Subcutaneous abdominal adipose tissue (tissue), 5 donors: ENCODE measurements at regions not wholly inside any gene's neighbourhood (a gene's known extent, or its start where the extent isn't known, plus 50 kb on each side); places are given as distances from the start of the nearest gene placed in this dataset.

Source experiments
- H3K27ac ChIP-seq: one replicate; pipeline ENCODE4 v1.7.0; 2013; ENCODE audit warnings: low read depth, mild to moderate bottlenecking, inconsistent platforms, low read length, moderate library complexity
- H3K27me3 ChIP-seq, 5 donors: one replicate each; pipeline ENCODE4 v1.7.0; 2013; ENCODE audit warnings: low read length in 5 of 5, inconsistent platforms in 1 of 5; ENCODE audit not compliant: control insufficient read depth in 5 of 5, insufficient read depth in 4 of 5
- H3K36me3 ChIP-seq, 5 donors: one replicate each; pipeline ENCODE4 v1.7.0; 2013; ENCODE audit warnings: low read length in 5 of 5; ENCODE audit not compliant: control insufficient read depth in 5 of 5, insufficient read depth in 5 of 5
- H3K4me1 ChIP-seq, 5 donors: one replicate each; pipeline ENCODE4 v1.7.0; 2013; ENCODE audit warnings: low read length in 5 of 5, mild to moderate bottlenecking in 3 of 5, moderate library complexity in 1 of 5; ENCODE audit not compliant: control insufficient read depth in 5 of 5, insufficient read depth in 5 of 5
- H3K4me3 ChIP-seq, 5 donors: one replicate each; pipeline ENCODE4 v1.7.0; 2013; ENCODE audit warnings: low read length in 5 of 5, low read depth in 1 of 5
- H3K9ac ChIP-seq, 5 donors: one replicate each; pipeline ENCODE4 v1.7.0; 2013; ENCODE audit warnings: low read length in 5 of 5, mild to moderate bottlenecking in 4 of 5, moderate library complexity in 3 of 5
- H3K9me3 ChIP-seq, 5 donors: one replicate each; pipeline ENCODE4 v1.7.0; 2013; ENCODE audit warnings: low read length in 5 of 5; ENCODE audit not compliant: control insufficient read depth in 5 of 5
- donor health status: healthy.
- donor health status: healthy.
- donor health status: healthy.
- donor health status: healthy.
- donor health status: healthy.

DNA sequence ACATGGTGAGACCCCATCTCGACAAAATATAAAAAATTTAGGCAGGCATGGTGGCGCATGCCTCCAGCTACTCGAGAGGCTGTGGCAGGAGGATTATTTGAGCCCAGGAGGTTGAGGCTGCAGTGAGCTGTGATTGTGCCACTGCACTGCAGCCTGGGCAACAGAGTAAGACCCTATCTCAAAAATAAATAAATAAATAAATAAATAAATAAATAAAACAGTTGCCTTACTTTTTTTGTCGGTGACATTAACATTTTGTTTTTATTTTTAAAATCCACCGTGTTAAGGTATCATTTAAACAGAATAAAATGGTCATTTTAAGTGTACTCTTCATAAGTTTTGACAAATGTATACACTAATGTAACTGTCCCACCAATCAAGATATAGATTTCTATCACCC, 57.0 kb downstream of the RASL11A start:
- Histone ChIP-seq H3K9ac (no peak overlapping the region), H3K9me3 (peaks cover 0 to 4% (median 0%) of the 10 kb centered on the region in 5 donors), H3K27ac (no peak overlapping the region), H3K27me3 (peaks cover 0 to 2% (median 0%) of the 10 kb centered on the region in 5 donors), H3K4me1 (no peaks in the 10 kb centered on the region), H3K36me3 (no peaks in the 10 kb centered on the region), H3K4me3 (no peak overlapping the region)

DNA sequence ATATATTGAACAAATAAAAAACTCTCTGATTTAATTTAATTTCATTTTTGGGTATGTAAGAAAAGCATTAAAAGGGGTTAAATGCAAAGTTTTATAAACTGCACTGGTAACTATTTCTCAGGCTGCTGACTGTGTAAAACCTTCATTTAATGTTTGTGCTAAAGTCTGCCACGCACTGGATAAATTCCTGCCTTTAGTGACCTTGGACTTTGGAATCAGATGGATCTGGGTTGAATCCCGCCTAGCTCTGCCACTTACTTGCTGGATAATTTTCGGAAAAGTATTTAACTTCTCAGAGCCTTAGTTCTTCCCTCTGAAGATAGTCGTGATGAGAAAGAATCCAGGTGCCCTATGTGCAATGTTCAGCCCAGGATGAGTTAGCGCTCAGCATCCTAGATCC, 58.6 kb downstream of the RASL11A start:
- no peak overlapping the region for H3K9ac ChIP-seq
- H3K27me3 ChIP-seq = peaks cover 0 to 2% (median 0%) of the 10 kb centered on the region in 5 donors
- H3K4me1 ChIP-seq = no peaks in the 10 kb centered on the region
- no peaks in the 10 kb centered on the region for H3K9me3 ChIP-seq
- no peak overlapping the region for H3K27ac ChIP-seq
- H3K36me3 ChIP-seq = no peaks in the 10 kb centered on the region
- no peak overlapping the region for H3K4me3 ChIP-seq

DNA sequence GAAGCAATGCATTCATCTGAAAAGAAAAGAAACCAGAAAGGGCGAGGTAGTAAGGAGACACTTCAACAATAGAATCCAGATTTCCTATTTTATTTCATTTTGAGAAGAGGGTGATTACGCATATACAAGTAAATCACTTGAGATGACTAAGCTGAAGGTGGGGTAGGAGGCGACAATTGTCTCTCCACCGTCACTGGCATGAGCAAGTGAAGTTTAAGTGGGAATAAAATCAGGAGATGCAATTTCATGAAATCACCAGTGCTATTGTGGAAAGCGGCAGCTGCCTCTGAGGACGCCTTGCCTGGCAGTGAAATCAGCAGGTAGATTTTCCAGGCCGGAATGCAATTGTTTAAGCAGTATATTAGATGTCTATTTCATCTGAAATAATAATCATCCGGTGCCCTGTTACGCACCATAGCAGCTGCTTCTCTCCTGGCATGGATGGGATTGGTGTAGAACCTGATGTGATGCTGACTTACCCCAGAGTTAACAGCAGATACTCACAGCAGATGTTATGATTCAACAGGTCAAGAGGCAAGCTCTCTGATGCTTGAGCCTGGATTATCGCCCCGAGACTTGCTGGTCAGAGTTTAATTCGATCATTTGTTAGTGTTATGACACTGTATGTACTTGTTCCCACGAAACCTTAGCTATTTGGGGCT, 64.3 kb downstream of the RASL11A start:
- Histone ChIP-seq H3K36me3 (no peaks in the 10 kb centered on the region), H3K9me3 (no peaks in the 10 kb centered on the region), H3K4me1 (no peaks in the 10 kb centered on the region), H3K9ac (no peak overlapping the region), H3K27ac (no peak overlapping the region), H3K27me3 (peaks cover 0 to 16% (median 3%) of the 10 kb centered on the region in 5 donors), H3K4me3 (no peak overlapping the region)

DNA sequence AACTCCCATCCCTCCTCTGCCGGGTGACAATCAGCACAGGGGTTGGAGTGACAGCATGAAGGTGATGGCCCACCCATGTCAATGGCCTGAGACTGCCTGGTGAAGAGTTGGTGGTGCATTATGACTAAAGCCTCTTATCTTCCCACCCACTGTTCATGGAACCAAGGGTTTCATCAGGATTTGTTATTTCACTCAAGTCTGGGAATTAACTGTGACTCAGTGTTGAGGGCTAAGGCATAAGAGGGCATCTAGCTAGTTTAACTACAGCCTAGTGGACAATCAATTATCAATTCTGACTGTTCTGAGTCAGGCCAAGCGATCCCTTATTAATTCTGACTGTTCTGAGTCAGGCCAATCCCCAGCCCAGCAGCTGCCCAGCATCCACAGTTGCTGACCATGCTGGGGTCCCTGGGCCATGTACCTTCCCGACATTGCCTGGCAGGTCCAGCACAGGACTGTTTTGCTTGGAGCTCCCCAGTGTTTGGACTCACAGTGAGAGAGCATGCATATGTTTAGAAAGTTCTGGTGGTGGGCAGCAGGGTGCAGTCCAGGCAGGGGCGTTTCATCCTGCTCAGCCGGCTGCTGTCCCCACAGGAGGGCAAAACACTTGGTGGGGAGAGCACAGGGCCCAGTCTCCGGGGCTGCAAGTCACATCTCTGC, 65.5 kb downstream of the RASL11A start:
- H3K36me3 ChIP-seq = no peaks in the 10 kb centered on the region
- no peaks in the 10 kb centered on the region for H3K9me3 ChIP-seq
- peaks cover 0 to 16% (median 3%) of the 10 kb centered on the region in 5 donors for H3K27me3 ChIP-seq
- no peak overlapping the region for H3K4me3 ChIP-seq
- H3K27ac ChIP-seq = no peak overlapping the region
- no peaks in the 10 kb centered on the region for H3K4me1 ChIP-seq
- no peak overlapping the region for H3K9ac ChIP-seq

DNA sequence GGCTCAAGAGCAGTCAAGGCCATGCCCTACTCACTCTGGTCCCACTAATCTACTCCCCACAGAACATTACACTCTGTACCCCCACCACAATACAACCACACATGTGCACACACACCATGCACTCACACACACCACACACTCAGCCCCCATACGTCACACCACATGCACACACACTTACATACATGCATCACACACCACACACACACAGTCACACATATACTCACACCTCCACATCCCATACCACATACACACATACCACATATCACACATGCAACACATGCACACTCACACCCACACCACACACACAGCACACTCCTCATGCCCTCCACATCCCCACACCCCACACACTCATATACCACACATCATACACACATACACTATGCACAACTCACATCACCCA, 67.6 kb downstream of the RASL11A start:
- H3K27ac ChIP-seq = no peak overlapping the region
- no peaks in the 10 kb centered on the region for H3K36me3 ChIP-seq
- H3K9me3 ChIP-seq = no peaks in the 10 kb centered on the region
- no peak overlapping the region for H3K9ac ChIP-seq
- peaks cover 0 to 16% (median 3%) of the 10 kb centered on the region in 5 donors for H3K27me3 ChIP-seq
- H3K4me3 ChIP-seq = no peak overlapping the region
- no peaks in the 10 kb centered on the region for H3K4me1 ChIP-seq

DNA sequence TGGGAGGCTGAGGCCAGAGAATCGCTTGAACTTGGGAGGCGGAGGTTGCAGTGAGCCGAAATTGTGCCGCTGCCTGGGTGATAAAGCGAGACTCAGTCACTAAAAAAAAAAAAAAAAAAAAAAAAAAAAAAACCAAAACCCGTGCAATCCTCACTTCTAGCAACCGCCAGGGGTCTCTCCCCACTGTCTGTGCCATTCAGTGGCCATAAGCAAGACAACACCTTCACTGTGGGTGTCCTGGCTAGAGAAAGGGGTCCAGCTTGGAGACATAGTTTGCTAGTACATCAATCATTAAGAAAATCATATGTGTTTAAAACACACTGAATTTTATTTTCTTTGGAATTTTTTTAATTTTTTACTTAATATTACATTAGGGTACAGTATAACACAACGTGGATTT, 68.2 kb downstream of the RASL11A start:
- Histone ChIP-seq H3K27me3 (peaks cover 0 to 16% (median 3%) of the 10 kb centered on the region in 5 donors), H3K9ac (no peak overlapping the region), H3K4me1 (no peaks in the 10 kb centered on the region), H3K27ac (no peak overlapping the region), H3K9me3 (no peaks in the 10 kb centered on the region), H3K4me3 (no peak overlapping the region), H3K36me3 (no peaks in the 10 kb centered on the region)

DNA sequence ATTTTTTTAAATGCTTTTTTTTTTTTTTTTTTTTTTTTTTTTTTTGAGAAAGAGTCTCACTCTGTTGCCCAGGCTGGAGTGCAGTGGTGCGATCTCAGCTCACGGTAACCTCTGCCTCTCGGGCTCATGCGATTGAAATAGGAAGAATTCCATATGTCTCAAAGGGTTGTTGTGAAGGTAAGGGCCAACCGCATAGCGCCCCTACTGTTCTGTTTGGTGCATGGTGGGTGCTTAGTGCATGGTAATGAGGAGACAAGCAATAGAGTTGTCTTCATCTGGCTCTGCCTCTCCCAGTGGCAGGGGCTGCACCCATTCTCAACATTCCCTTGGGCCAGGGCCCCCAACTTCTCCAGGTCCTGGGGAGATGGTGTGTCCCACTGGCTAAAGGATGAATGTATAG, 68.7 kb downstream of the RASL11A start:
- H3K9me3 ChIP-seq = no peaks in the 10 kb centered on the region
- H3K36me3 ChIP-seq = no peaks in the 10 kb centered on the region
- no peaks in the 10 kb centered on the region for H3K4me1 ChIP-seq
- H3K27me3 ChIP-seq = peaks cover 0 to 16% (median 3%) of the 10 kb centered on the region in 5 donors
- H3K27ac ChIP-seq = no peak overlapping the region
- H3K4me3 ChIP-seq = no peak overlapping the region
- H3K9ac ChIP-seq = no peak overlapping the region

DNA sequence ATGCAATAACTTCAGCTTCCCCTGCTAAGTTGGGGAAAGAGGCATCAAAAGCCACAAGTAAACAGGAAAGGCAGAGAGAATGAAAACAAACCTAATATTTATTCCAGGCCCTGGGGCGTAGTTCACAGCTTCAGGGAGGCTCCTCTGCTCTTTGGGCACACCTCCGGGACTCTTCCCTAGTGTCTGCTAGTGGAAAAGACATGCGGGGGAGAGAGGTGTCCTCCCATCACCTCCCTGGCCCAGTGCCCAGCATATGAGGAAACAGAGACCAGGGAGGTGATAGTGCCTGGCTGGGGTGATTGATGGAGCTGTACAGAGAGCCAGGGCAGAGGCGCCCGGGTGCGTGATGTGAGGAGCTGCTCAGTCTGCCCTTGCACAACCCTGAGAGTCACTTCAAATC, 71.0 kb downstream of the RASL11A start:
- Histone ChIP-seq H3K27ac (no peak overlapping the region), H3K4me1 (no peaks in the 10 kb centered on the region), H3K9me3 (no peaks in the 10 kb centered on the region), H3K27me3 (peaks cover 0 to 12% (median 3%) of the 10 kb centered on the region in 5 donors), H3K36me3 (no peaks in the 10 kb centered on the region), H3K4me3 (no peak overlapping the region), H3K9ac (no peak overlapping the region)

DNA sequence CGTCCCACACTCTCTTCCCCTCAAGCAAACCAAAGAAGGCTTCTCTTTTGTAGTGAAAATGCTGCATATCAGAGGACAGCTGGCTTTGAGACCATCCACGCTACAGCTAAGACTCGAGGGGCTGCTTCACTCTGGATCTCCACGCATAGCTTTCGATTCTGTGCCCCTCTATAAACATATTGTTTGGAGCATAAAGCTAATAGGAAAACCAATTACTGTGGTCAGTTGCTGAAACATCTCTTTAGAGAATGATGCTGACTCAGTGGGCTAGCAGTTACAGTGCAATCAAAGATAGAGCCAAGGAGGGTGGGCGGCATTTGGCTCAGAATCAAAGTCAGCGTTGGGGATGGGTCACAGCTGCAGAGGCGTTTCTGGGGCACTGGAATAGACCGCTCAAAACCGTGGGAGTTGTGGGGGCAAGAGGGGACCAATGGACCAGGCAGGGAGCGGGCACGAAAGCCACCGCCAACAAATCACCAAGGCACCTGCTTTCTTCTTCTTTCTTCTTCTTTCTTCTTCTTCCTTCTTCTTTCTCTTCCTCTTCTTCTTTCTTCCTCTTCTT, 76.7 kb downstream of the RASL11A start:
- Histone ChIP-seq H3K9ac (no peak overlapping the region), H3K9me3 (no peaks in the 10 kb centered on the region), H3K36me3 (no peaks in the 10 kb centered on the region), H3K27ac (no peak overlapping the region), H3K27me3 (peaks cover 3 to 14% (median 9%) of the 10 kb centered on the region in 5 donors), H3K4me1 (no peaks in the 10 kb centered on the region), H3K4me3 (no peak overlapping the region)

DNA sequence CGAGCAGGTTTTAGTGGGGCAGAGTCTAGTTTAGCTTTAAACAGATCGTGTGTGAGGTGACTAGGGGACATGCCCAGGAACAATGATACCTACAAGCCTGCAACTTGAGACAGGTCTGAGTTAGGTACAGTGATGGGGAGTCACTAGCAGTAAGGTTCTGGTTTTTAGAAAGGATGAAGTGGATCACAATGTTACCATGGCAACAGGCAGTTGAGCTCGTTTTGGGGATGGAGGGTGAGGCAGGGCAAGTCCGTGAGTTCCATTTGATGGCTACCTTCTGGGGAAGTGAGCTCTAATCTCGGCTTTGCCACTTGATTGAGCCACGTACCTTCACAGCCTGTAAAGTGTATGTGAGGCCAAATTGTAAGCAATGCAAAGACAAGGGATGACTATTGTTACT, 76.0 kb upstream of the GTF3A start:
- Histone ChIP-seq H3K36me3 (no peaks in the 10 kb centered on the region), H3K9ac (no peak overlapping the region), H3K4me1 (no peaks in the 10 kb centered on the region), H3K27me3 (peaks cover 3 to 17% (median 5%) of the 10 kb centered on the region in 5 donors), H3K4me3 (no peak overlapping the region), H3K9me3 (no peaks in the 10 kb centered on the region), H3K27ac (no peak overlapping the region)
